ENCODE measurements at regions not wholly inside any gene's neighbourhood (a gene's known extent, or its start where the extent isn't known, plus 50 kb on each side); places are given as distances from the start of the nearest gene placed in this dataset.

- TF ChIP-seq CTCF (IDR thresholded peaks at IDR 0.05) (no peak), EP300 (IDR thresholded peaks at IDR 0.05; ENCODE audit: low read depth) (no peak)
Measured at GRCh38 chr12:66050610-66051009, 79.9 kb downstream of the LLPH start.

Measured in transverse colon (tissue), 3 donors.